IMR-90 (cell line): ENCODE measurements at regions not wholly inside any gene's neighbourhood (a gene's known extent, or its start where the extent isn't known, plus 50 kb on each side); places are given as distances from the start of the nearest gene placed in this dataset.

Experiments used
- ATAC-seq: fragments of 200-7000 bp; cut with Tn5 transposase; 2 replicates; pipeline ENCODE4 v1.9.1; 2020; ENCODE audit warnings: low read depth, mild to moderate bottlenecking, moderate library complexity
- BruUV-seq: library from RNA; stranded (reverse); fragments of 400-500 nt; replicated peaks from 2 replicates; lab custom pipeline; 2021; lab: Mats Ljungman, UMichigan
- CTCF ChIA-PET: fragments of 300-600 bp; formaldehyde crosslinking; extraction: SDS; loops from one replicate; lab custom pipeline; 2021; ENCODE audit warnings: antibody characterized with exemption; lab: Yijun Ruan, JAX
- POLR2A ChIA-PET: fragments of 300-600 bp; sonication (Branson Sonifier 250); formaldehyde crosslinking; loops from one replicate; lab custom pipeline; 2022; ENCODE audit warnings: antibody characterized with exemption; ENCODE audit not compliant: unreplicated experiment; lab: Charles Lee
- DNase-seq: peaks from one replicate; pipeline ENCODE4 v3.0.0; 2013
- H2AFZ ChIP-seq: replicated peaks from 2 replicates; pipeline ENCODE3; 2013; ENCODE audit warnings: low read length, mild to moderate bottlenecking; ENCODE audit not compliant: poor library complexity
- H2AK5ac ChIP-seq: 2 replicates; pipeline ENCODE4 v1.6.1; 2013; ENCODE audit warnings: low read depth, low read length, inconsistent platforms
- H2AK9ac ChIP-seq: replicated peaks from 2 replicates; pipeline ENCODE3; 2013; ENCODE audit warnings: mild to moderate bottlenecking, low read depth, low read length, moderate library complexity; ENCODE audit not compliant: poor library complexity
- H2BK120ac ChIP-seq: 2 replicates; pipeline ENCODE4 v1.6.1; 2013; ENCODE audit warnings: low read depth, low read length, inconsistent platforms
- H2BK15ac ChIP-seq: 3 replicates; pipeline ENCODE4 v1.6.1; 2013; ENCODE audit warnings: low read depth, low read length, inconsistent platforms
- H2BK20ac ChIP-seq: 2 replicates; pipeline ENCODE4 v1.6.1; 2013; ENCODE audit warnings: low read depth, mild to moderate bottlenecking, inconsistent platforms, low read length, moderate library complexity
- H2BK5ac ChIP-seq: 2 replicates; pipeline ENCODE4 v1.6.1; 2013; ENCODE audit warnings: mild to moderate bottlenecking, low read depth, low read length, inconsistent platforms; ENCODE audit not compliant: poor library complexity, severe bottlenecking
- H3K14ac ChIP-seq: replicated peaks from 2 replicates; pipeline ENCODE4 v1.6.1; 2013; ENCODE audit warnings: low read depth, low read length, inconsistent platforms
- H3K18ac ChIP-seq: 2 replicates; pipeline ENCODE4 v1.6.1; 2013; ENCODE audit warnings: low read depth, low read length, control low read depth
- H3K23ac ChIP-seq: 2 replicates; pipeline ENCODE4 v1.6.1; 2013; ENCODE audit warnings: low read depth, low read length, inconsistent platforms
- H3K27ac ChIP-seq: 2 replicates; pipeline ENCODE4 v1.5.1; 2013; ENCODE audit warnings: mild to moderate bottlenecking, control low read depth, low read length; ENCODE audit not compliant: insufficient read depth
- H3K27me3 ChIP-seq: 2 replicates; pipeline ENCODE4 v1.6.1; 2013; ENCODE audit warnings: low read length; ENCODE audit not compliant: control insufficient read depth, insufficient read depth
- H3K36me3 ChIP-seq: 2 replicates; pipeline ENCODE4 v1.6.1; 2013; ENCODE audit warnings: low read length, mixed read lengths; ENCODE audit not compliant: control insufficient read depth, insufficient read depth
- H3K4ac ChIP-seq: 2 replicates; pipeline ENCODE4 v1.6.1; 2013; ENCODE audit warnings: low read depth, low read length, inconsistent platforms
- H3K4me1 ChIP-seq: 2 replicates; pipeline ENCODE4 v1.6.1; 2013; ENCODE audit warnings: low read length, mixed read lengths; ENCODE audit not compliant: control insufficient read depth, insufficient read depth
- H3K4me2 ChIP-seq: 2 replicates; pipeline ENCODE4 v1.6.1; 2013; ENCODE audit warnings: low read depth, mild to moderate bottlenecking, control low read depth, low read length, moderate library complexity
- H3K4me3 ChIP-seq: 2 replicates; pipeline ENCODE4 v1.5.1; 2013; ENCODE audit warnings: low read depth, mild to moderate bottlenecking, control low read depth, low read length, moderate library complexity; ENCODE audit not compliant: insufficient read depth
- H3K56ac ChIP-seq: 2 replicates; pipeline ENCODE4 v1.6.1; 2013; ENCODE audit warnings: low read length, inconsistent platforms; ENCODE audit not compliant: insufficient read depth; ENCODE audit errors: extremely low read depth
- H3K79me1 ChIP-seq, 2 experiments: 2 replicates each; pipeline ENCODE4 v1.6.1; 2013; ENCODE audit warnings: low read length in 2 of 2, inconsistent platforms in 1 of 2, low read depth in 1 of 2
- H3K9ac ChIP-seq: 2 replicates; pipeline ENCODE4 v1.6.1; 2013; ENCODE audit warnings: low read depth, low read length, control low read depth
- H3K9me1 ChIP-seq: 2 replicates; pipeline ENCODE4 v1.6.1; 2013; ENCODE audit warnings: low read length, inconsistent platforms; ENCODE audit not compliant: insufficient read depth
- H3K9me3 ChIP-seq: 2 replicates; pipeline ENCODE4 v1.6.1; 2013; ENCODE audit warnings: low read length; ENCODE audit not compliant: control insufficient read depth, insufficient read depth
- H4K20me1 ChIP-seq: 2 replicates; pipeline ENCODE4 v1.6.1; 2013; ENCODE audit warnings: low read length, inconsistent platforms; ENCODE audit not compliant: insufficient read depth
- H4K5ac ChIP-seq: 2 replicates; pipeline ENCODE4 v1.6.1; 2013; ENCODE audit warnings: mild to moderate bottlenecking, low read depth, low read length, control low read depth
- H4K8ac ChIP-seq, 2 experiments: 2 replicates each; pipeline ENCODE4 v1.6.1; 2013; ENCODE audit warnings: low read depth in 2 of 2, low read length in 2 of 2, control low read depth in 1 of 2, inconsistent platforms in 1 of 2
- H4K91ac ChIP-seq: 2 replicates; pipeline ENCODE4 v1.6.1; 2013; ENCODE audit warnings: low read depth, low read length, inconsistent platforms; ENCODE audit not compliant: insufficient read depth
- BHLHE40 ChIP-seq: fragments of 150-350 bp; IDR thresholded peaks from 2 replicates; pipeline ENCODE4 v1.6.1; 2016; ENCODE audit warnings: mild to moderate bottlenecking, low read depth, low read length
- CHD1 ChIP-seq: IDR thresholded peaks from 2 replicates; pipeline ENCODE4 v1.6.1; 2012; ENCODE audit warnings: low read depth, low read length, improper control_type of control experiment
- MAFK ChIP-seq: IDR thresholded peaks from 2 replicates; pipeline ENCODE4 v1.6.1; 2012; ENCODE audit warnings: low read depth, low read length, improper control_type of control experiment
- MAZ ChIP-seq: IDR thresholded peaks from 2 replicates; pipeline ENCODE4 v1.6.1; 2012; ENCODE audit warnings: low read depth, mild to moderate bottlenecking, low read length, improper control_type of control experiment, moderate library complexity, borderline replicate concordance
- NFE2L2 ChIP-seq: fragments of 150-350 bp; IDR thresholded peaks from 2 replicates; pipeline ENCODE4 v1.6.1; 2016; ENCODE audit warnings: low read depth, mild to moderate bottlenecking, low read length
- POLR2A ChIP-seq: IDR thresholded peaks from 2 replicates; pipeline ENCODE4 v1.6.1; 2012; ENCODE audit warnings: mild to moderate bottlenecking, low read depth, low read length
- RCOR1 ChIP-seq: IDR thresholded peaks from 2 replicates; pipeline ENCODE4 v1.6.1; 2012; ENCODE audit warnings: mild to moderate bottlenecking, low read length, improper control_type of control experiment; ENCODE audit not compliant: insufficient replicate concordance
- WGBS, 2 experiments: methylation state at CpG; one replicate each; pipeline versions ENCODE4 v1.1.5 to v1.1.7; 2013; ENCODE audit warnings: missing lambda C conversion rate in 2 of 2; ENCODE audit not compliant: insufficient read length in 1 of 2; ENCODE audit errors: extremely low coverage in 2 of 2; 5-methylcytosine and 5-hydroxymethylcytosine counted together
- dilution Hi-C: fragments of 300-500 bp; cut with HindIII; formaldehyde crosslinking; loops from one replicate; pipeline ENCODE4 v1.14.3; 2018; ENCODE audit warnings: low sequenced_read_pairs; ENCODE audit not compliant: unreplicated experiment
- in situ Hi-C: fragments of 300-500 bp; cut with MboI; formaldehyde crosslinking; loops from 3 replicates; pipeline ENCODE4 v1.14.3; 2019; ENCODE audit warnings: low sequenced_read_pairs, inconsistent platforms, mixed read lengths
- intact Hi-C: fragments of 100-400 bp; cut with micrococcal nuclease; formaldehyde crosslinking; loops from 2 replicates; pipeline ENCODE4 v1.10.0; 2022
- TF ChIP-seq, protein P1 (sequence below): fragments of 150-350 bp; IDR thresholded peaks from 2 replicates; pipeline ENCODE4 v1.6.1; 2017; ENCODE audit warnings: mild to moderate bottlenecking, antibody characterized with exemption, low read length, low read depth

- WGBS, 2 experiments, result no CpG with 5 or more reads among the region's 1 CpG
- POLR2A ChIA-PET, result no interaction called here
- H3K14ac ChIP-seq, result no peak overlapping the region
These were observed 102.5 kb upstream of the GALNTL6 start for GRCh38 chr4:171710743-171711142.

More at GRCh38 chr4:171710743-171711142, 102.5 kb upstream of the GALNTL6 start:
- no peak overlapping the region for H2BK120ac ChIP-seq
- H3K4me3 ChIP-seq, result no peak overlapping the region
- H3K56ac ChIP-seq, result no peak overlapping the region
- no peaks in the 10 kb centered on the region for H3K36me3 ChIP-seq
- no peaks in the 10 kb centered on the region for H3K4me1 ChIP-seq
- no peak overlapping the region for H2AFZ ChIP-seq
- H3K79me1 ChIP-seq, result no peaks in the 10 kb centered on the region
- no peak overlapping the region for H4K8ac ChIP-seq
- no peak overlapping the region for H2BK15ac ChIP-seq
- H3K9me1 ChIP-seq, result no peaks in the 10 kb centered on the region
- H3K4me2 ChIP-seq, result no peak overlapping the region
- no peak overlapping the region for H3K9ac ChIP-seq
- intact Hi-C loops, result no loop called here
- no peaks in the 10 kb centered on the region for H4K20me1 ChIP-seq
- no TSS peak for BruUV-seq
- H3K9me3 ChIP-seq, result peaks cover 5% of the 10 kb centered on the region; the same call in 1 of the 2 replicates
- H3K18ac ChIP-seq, result no peak overlapping the region
- H2AK9ac ChIP-seq, result no peak overlapping the region
- dilution Hi-C loops, result no loop called here
- H4K91ac ChIP-seq, result no peak overlapping the region
- ATAC-seq (no peak), DNase-seq (no peak)
- no peaks in the 10 kb centered on the region for H3K27me3 ChIP-seq
- no peak overlapping the region for H4K5ac ChIP-seq
- H3K23ac ChIP-seq, result no peak overlapping the region
- in situ Hi-C loops, result no loop called here
- CTCF ChIA-PET, result no interaction called here
- H3K4ac ChIP-seq, result no peak overlapping the region
- H2BK5ac ChIP-seq, result no peak overlapping the region
- TF ChIP-seq MAFK (no peak), BHLHE40 (no peak), MAZ (no peak), CHD1 (no peak), NFE2L2 (no peak), POLR2A (no peak), RCOR1 (no peak)
- TF ChIP-seq, protein P1, sequence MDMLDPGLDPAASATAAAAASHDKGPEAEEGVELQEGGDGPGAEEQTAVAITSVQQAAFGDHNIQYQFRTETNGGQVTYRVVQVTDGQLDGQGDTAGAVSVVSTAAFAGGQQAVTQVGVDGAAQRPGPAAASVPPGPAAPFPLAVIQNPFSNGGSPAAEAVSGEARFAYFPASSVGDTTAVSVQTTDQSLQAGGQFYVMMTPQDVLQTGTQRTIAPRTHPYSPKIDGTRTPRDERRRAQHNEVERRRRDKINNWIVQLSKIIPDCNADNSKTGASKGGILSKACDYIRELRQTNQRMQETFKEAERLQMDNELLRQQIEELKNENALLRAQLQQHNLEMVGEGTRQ, result no peak
- no peak overlapping the region for H2BK20ac ChIP-seq
- no peak overlapping the region for H2AK5ac ChIP-seq
- no peak overlapping the region for H3K27ac ChIP-seq
